HUES6 (cell line): ENCODE measurements at regions not wholly inside any gene's neighbourhood (a gene's known extent, or its start where the extent isn't known, plus 50 kb on each side); places are given as distances from the start of the nearest gene placed in this dataset.

Experiments used
- H3K27ac ChIP-seq: 2 replicates; pipeline ENCODE4 v1.7.0; 2013; ENCODE audit warnings: low read depth, mild to moderate bottlenecking, low read length, inconsistent platforms
- H3K27me3 ChIP-seq: 2 replicates; pipeline ENCODE4 v1.6.1; 2013; ENCODE audit warnings: low read length; ENCODE audit not compliant: control insufficient read depth, insufficient read depth
- H3K36me3 ChIP-seq: 2 replicates; pipeline ENCODE4 v1.6.1; 2013; ENCODE audit warnings: low read length; ENCODE audit not compliant: control insufficient read depth, insufficient read depth
- H3K4me1 ChIP-seq: 2 replicates; pipeline ENCODE4 v1.6.1; 2013; ENCODE audit warnings: low read length; ENCODE audit not compliant: control insufficient read depth, insufficient read depth
- H3K4me3 ChIP-seq: 2 replicates; pipeline ENCODE4 v1.5.1; 2013; ENCODE audit warnings: low read depth, low read length
- H3K9ac ChIP-seq: one replicate; pipeline ENCODE4 v1.6.1; 2013; ENCODE audit warnings: mild to moderate bottlenecking, low read length
- H3K9me3 ChIP-seq: 2 replicates; pipeline ENCODE4 v1.6.1; 2013; ENCODE audit warnings: low read depth, low read length; ENCODE audit not compliant: control insufficient read depth, insufficient read depth

GRCh38 chr15:79657722-79658121 is 225.6 kb downstream of the MINAR1 start:
- Histone ChIP-seq H3K4me3 (no peak overlapping the region), H3K9me3 (no peaks in the 10 kb centered on the region), H3K27me3 (no peaks in the 10 kb centered on the region), H3K4me1 (no peaks in the 10 kb centered on the region), H3K27ac (no peak overlapping the region), H3K9ac (no peak overlapping the region), H3K36me3 (no peaks in the 10 kb centered on the region)

- H3K9me3 ChIP-seq: no peaks in the 10 kb centered on the region
- no peak overlapping the region for H3K9ac ChIP-seq
- no peaks in the 10 kb centered on the region for H3K27me3 ChIP-seq
- no peak overlapping the region for H3K27ac ChIP-seq
- H3K4me1 ChIP-seq: no peaks in the 10 kb centered on the region
- no peaks in the 10 kb centered on the region for H3K36me3 ChIP-seq
- no peak overlapping the region for H3K4me3 ChIP-seq
Measured at GRCh38 chr15:79659691-79660090, 227.6 kb downstream of the MINAR1 start.

- Histone ChIP-seq H3K9ac (no peak overlapping the region), H3K4me1 (no peaks in the 10 kb centered on the region), H3K27ac (no peak overlapping the region), H3K4me3 (no peak overlapping the region), H3K36me3 (no peaks in the 10 kb centered on the region), H3K9me3 (no peaks in the 10 kb centered on the region), H3K27me3 (no peaks in the 10 kb centered on the region)
Measured at GRCh38 chr15:79661411-79661810, 229.3 kb downstream of the MINAR1 start.

GRCh38 chr15:79673416-79674123 is 223.2 kb downstream of the MTHFS start:
- no peak overlapping the region for H3K9ac ChIP-seq
- H3K4me3 ChIP-seq: no peak overlapping the region

GRCh38 chr15:79674124-79674465 is 222.7 kb downstream of the MTHFS start:
- Histone ChIP-seq H3K4me3 (no peak overlapping the region), H3K9me3 (no peaks in the 10 kb centered on the region), H3K4me1 (peaks cover 17% of the 10 kb centered on the region), H3K36me3 (no peaks in the 10 kb centered on the region), H3K9ac (no peak overlapping the region), H3K27me3 (no peaks in the 10 kb centered on the region), H3K27ac (no peak overlapping the region)

More at GRCh38 chr15:79673416-79674123, 223.2 kb downstream of the MTHFS start:
- Histone ChIP-seq H3K27ac (no peak overlapping the region), H3K36me3 (no peaks in the 10 kb centered on the region), H3K27me3 (no peaks in the 10 kb centered on the region), H3K4me1 (peaks cover 17% of the 10 kb centered on the region), H3K9me3 (no peaks in the 10 kb centered on the region)

- Histone ChIP-seq H3K27me3 (no peaks in the 10 kb centered on the region), H3K9ac (no peak overlapping the region), H3K4me3 (no peak overlapping the region), H3K9me3 (no peaks in the 10 kb centered on the region), H3K27ac (no peak overlapping the region), H3K36me3 (no peaks in the 10 kb centered on the region), H3K4me1 (peaks cover 23% of the 10 kb centered on the region)
Measured at GRCh38 chr15:79675982-79676381, 220.8 kb downstream of the MTHFS start.

GRCh38 chr15:79676621-79677020 is 220.2 kb downstream of the MTHFS start:
- Histone ChIP-seq H3K9me3 (no peaks in the 10 kb centered on the region), H3K4me1 (peaks cover 27% of the 10 kb centered on the region), H3K4me3 (no peak overlapping the region), H3K36me3 (no peaks in the 10 kb centered on the region), H3K27ac (no peak overlapping the region), H3K9ac (no peak overlapping the region), H3K27me3 (no peaks in the 10 kb centered on the region)

GRCh38 chr15:79677241-79677640 is 219.6 kb downstream of the MTHFS start:
- Histone ChIP-seq H3K9ac (no peak overlapping the region), H3K27me3 (no peaks in the 10 kb centered on the region), H3K9me3 (no peaks in the 10 kb centered on the region), H3K36me3 (no peaks in the 10 kb centered on the region), H3K4me3 (no peak overlapping the region), H3K4me1 (peaks cover 27% of the 10 kb centered on the region), H3K27ac (no peak overlapping the region)

- H3K27ac ChIP-seq: no peak overlapping the region
- no peak overlapping the region for H3K4me3 ChIP-seq
- H3K36me3 ChIP-seq: no peaks in the 10 kb centered on the region
- H3K4me1 ChIP-seq: peaks cover 27% of the 10 kb centered on the region
- no peaks in the 10 kb centered on the region for H3K9me3 ChIP-seq
- H3K9ac ChIP-seq: no peak overlapping the region
- H3K27me3 ChIP-seq: no peaks in the 10 kb centered on the region
Measured at GRCh38 chr15:79678032-79678701, 218.6 kb downstream of the MTHFS start.

- H3K9me3 ChIP-seq: no peaks in the 10 kb centered on the region
- H3K36me3 ChIP-seq: no peaks in the 10 kb centered on the region
- peaks cover 14% of the 10 kb centered on the region for H3K4me1 ChIP-seq
- no peak overlapping the region for H3K9ac ChIP-seq
- H3K27ac ChIP-seq: no peak overlapping the region
- no peaks in the 10 kb centered on the region for H3K27me3 ChIP-seq
- H3K4me3 ChIP-seq: no peak overlapping the region
Measured at GRCh38 chr15:79680720-79681119, 216.1 kb downstream of the MTHFS start.

GRCh38 chr15:79682285-79682684 is 214.5 kb downstream of the MTHFS start:
- Histone ChIP-seq H3K9ac (no peak overlapping the region), H3K9me3 (no peaks in the 10 kb centered on the region), H3K27me3 (no peaks in the 10 kb centered on the region), H3K27ac (no peak overlapping the region), H3K36me3 (no peaks in the 10 kb centered on the region), H3K4me3 (no peak overlapping the region), H3K4me1 (peaks cover 11% of the 10 kb centered on the region)
